ENCODE measurements at regions not wholly inside any gene's neighbourhood (a gene's known extent, or its start where the extent isn't known, plus 50 kb on each side); places are given as distances from the start of the nearest gene placed in this dataset.

- DNase-seq (ENCODE audit: low read depth): no peak
- H3K4me3 ChIP-seq (ENCODE audit: low read depth, low read length): no peak overlapping the region
Observed at GRCh38 chr1:229984310-229984991, 82.6 kb upstream of the GALNT2 start.

GRCh38 chr1:229984992-229985612 is 81.9 kb upstream of the GALNT2 start:
- no peak for DNase-seq (ENCODE audit: low read depth)
- H3K4me3 ChIP-seq (ENCODE audit: low read depth, low read length): no peak overlapping the region

GRCh38 chr1:229985613-229986010 is 81.4 kb upstream of the GALNT2 start:
- DNase-seq (ENCODE audit: low read depth): no peak
- no peak overlapping the region for H3K4me3 ChIP-seq (ENCODE audit: low read depth, low read length)

GRCh38 chr1:229986737-229987337 is 80.2 kb upstream of the GALNT2 start:
- no peak overlapping the region for H3K4me3 ChIP-seq (ENCODE audit: low read depth, low read length)
- no peak for DNase-seq (ENCODE audit: low read depth)

- DNase-seq (ENCODE audit: low read depth): no peak
Observed at GRCh38 chr1:229987953-229988352, 79.1 kb upstream of the GALNT2 start.

GRCh38 chr1:229988534-229988933 is 78.5 kb upstream of the GALNT2 start:
- no peak overlapping the region for H3K4me3 ChIP-seq (ENCODE audit: low read depth, low read length)
- no peak for DNase-seq (ENCODE audit: low read depth)

More at GRCh38 chr1:229987953-229988352, 79.1 kb upstream of the GALNT2 start:
- no peak overlapping the region for H3K4me3 ChIP-seq (ENCODE audit: low read depth, low read length)

GRCh38 chr1:229989591-229990248 is 77.3 kb upstream of the GALNT2 start:
- H3K4me3 ChIP-seq (ENCODE audit: low read depth, low read length): no peak overlapping the region
- no peak for DNase-seq (ENCODE audit: low read depth)

- DNase-seq (ENCODE audit: low read depth): no peak
- H3K4me3 ChIP-seq (ENCODE audit: low read depth, low read length): no peak overlapping the region
Observed at GRCh38 chr1:229990326-229990725, 76.7 kb upstream of the GALNT2 start.

GRCh38 chr1:229991104-229991513 is 75.9 kb upstream of the GALNT2 start:
- DNase-seq (ENCODE audit: low read depth): no peak
- no peak overlapping the region for H3K4me3 ChIP-seq (ENCODE audit: low read depth, low read length)

- no peak for DNase-seq (ENCODE audit: low read depth)
- no peak overlapping the region for H3K4me3 ChIP-seq (ENCODE audit: low read depth, low read length)
Observed at GRCh38 chr1:229991724-229992333, 75.2 kb upstream of the GALNT2 start.

- no peak for DNase-seq (ENCODE audit: low read depth)
- no peak overlapping the region for H3K4me3 ChIP-seq (ENCODE audit: low read depth, low read length)
Observed at GRCh38 chr1:229993060-229993459, 74.0 kb upstream of the GALNT2 start.

GRCh38 chr1:229993894-229994293 is 73.1 kb upstream of the GALNT2 start:
- no peak for DNase-seq (ENCODE audit: low read depth)
- H3K4me3 ChIP-seq (ENCODE audit: low read depth, low read length): no peak overlapping the region

- DNase-seq (ENCODE audit: low read depth): no peak
- H3K4me3 ChIP-seq (ENCODE audit: low read depth, low read length): no peak overlapping the region
Observed at GRCh38 chr1:229999004-229999670, 67.9 kb upstream of the GALNT2 start.

GRCh38 chr1:230000493-230001184 is 66.4 kb upstream of the GALNT2 start:
- DNase-seq (ENCODE audit: low read depth): no peak

GRCh38 chr1:230002164-230002803 is 64.8 kb upstream of the GALNT2 start:
- H3K4me3 ChIP-seq (ENCODE audit: low read depth, low read length): no peak overlapping the region
- no peak for DNase-seq (ENCODE audit: low read depth)

More at GRCh38 chr1:230000493-230001184, 66.4 kb upstream of the GALNT2 start:
- no peak overlapping the region for H3K4me3 ChIP-seq (ENCODE audit: low read depth, low read length)

GRCh38 chr1:230003409-230003808 is 63.6 kb upstream of the GALNT2 start:
- H3K4me3 ChIP-seq (ENCODE audit: low read depth, low read length): no peak overlapping the region
- DNase-seq (ENCODE audit: low read depth): no peak

- no peak for DNase-seq (ENCODE audit: low read depth)
- no peak overlapping the region for H3K4me3 ChIP-seq (ENCODE audit: low read depth, low read length)
Observed at GRCh38 chr1:230005040-230005439, 62.0 kb upstream of the GALNT2 start.

- DNase-seq (ENCODE audit: low read depth): no peak
- no peak overlapping the region for H3K4me3 ChIP-seq (ENCODE audit: low read depth, low read length)
Observed at GRCh38 chr1:230008721-230009120, 58.3 kb upstream of the GALNT2 start.
